COLO829 (cell line): ENCODE measurements at regions not wholly inside any gene's neighbourhood (a gene's known extent, or its start where the extent isn't known, plus 50 kb on each side); places are given as distances from the start of the nearest gene placed in this dataset.
"Not testable (repeated sequence)": the region's sequence is repeated elsewhere in the genome, so short reads cannot be mapped to it uniquely, and the experiment has no call there.

Source experiments
- DNase-seq: peaks from one replicate; pipeline ENCODE4 v3.0.0; 2012; ENCODE audit warnings: low spot score

GRCh38 chr16:59878999-59879398 is 1144.9 kb upstream of the GOT2 start:
- DNase-seq, result no peak

- DNase-seq, result peak; percentile 30
Observed at GRCh38 chr16:59878479-59878878, 1144.4 kb upstream of the GOT2 start.

- no peak for DNase-seq
Observed at GRCh38 chr16:59864981-59865666, 1131.0 kb upstream of the GOT2 start.

- DNase-seq, result no peak
Observed at GRCh38 chr16:59859676-59860402, 1125.7 kb upstream of the GOT2 start.

GRCh38 chr16:59854846-59855439 is 1120.8 kb upstream of the GOT2 start:
- DNase-seq, result no peak

- no peak for DNase-seq
Observed at GRCh38 chr16:59849716-59850115, 1115.6 kb upstream of the GOT2 start.

- DNase-seq, result peak; percentile 3
Observed at GRCh38 chr16:59848296-59848695, 1114.2 kb upstream of the GOT2 start.

GRCh38 chr16:59840169-59840568 is 1106.1 kb upstream of the GOT2 start:
- DNase-seq, result no peak

GRCh38 chr16:59826767-59827166 is 1092.7 kb upstream of the GOT2 start:
- no peak for DNase-seq

- not testable (repeated sequence) for DNase-seq
Observed at GRCh38 chr16:59809488-59809887, 1075.4 kb upstream of the GOT2 start.

- no peak for DNase-seq
Observed at GRCh38 chr16:59783191-59783590, 1049.1 kb upstream of the GOT2 start.

- DNase-seq, result no peak
Observed at GRCh38 chr16:59773330-59773729, 1039.2 kb upstream of the GOT2 start.

- DNase-seq, result no peak
Observed at GRCh38 chr16:59759296-59759695, 1025.2 kb upstream of the GOT2 start.

GRCh38 chr16:59758848-59759247 is 1024.7 kb upstream of the GOT2 start:
- DNase-seq, result no peak

GRCh38 chr16:59754854-59755253 is 1020.7 kb upstream of the GOT2 start:
- no peak for DNase-seq

- no peak for DNase-seq
Observed at GRCh38 chr16:59749662-59750336, 1015.7 kb upstream of the GOT2 start.

GRCh38 chr16:59748531-59748930 is 1014.4 kb upstream of the GOT2 start:
- no peak for DNase-seq

GRCh38 chr16:59743504-59743903 is 1009.4 kb upstream of the GOT2 start:
- DNase-seq, result no peak

GRCh38 chr16:59740858-59741257 is 1006.7 kb upstream of the GOT2 start:
- no peak for DNase-seq

GRCh38 chr16:59737274-59737673 is 1003.2 kb upstream of the GOT2 start:
- DNase-seq, result no peak

GRCh38 chr16:59733321-59733720 is 999.2 kb upstream of the GOT2 start:
- peak; percentile 1 for DNase-seq

- no peak for DNase-seq
Observed at GRCh38 chr16:59729613-59730012, 995.5 kb upstream of the GOT2 start.

GRCh38 chr16:59719121-59719520 is 985.0 kb upstream of the GOT2 start:
- DNase-seq, result no peak
